D721Med (cell line): ENCODE measurements at regions not wholly inside any gene's neighbourhood (a gene's known extent, or its start where the extent isn't known, plus 50 kb on each side); places are given as distances from the start of the nearest gene placed in this dataset.

Experiments used
- DNase-seq: peaks from one replicate; pipeline ENCODE4 v3.0.0; 2011; ENCODE audit warnings: low spot score; ENCODE audit not compliant: insufficient read length
- FAIRE-seq: peaks from 2 replicates; lab custom pipeline; 2011; peaks lifted over from hg19 to GRCh38; lab: Jason Lieb, UNC
- TF ChIP-seq, protein P1 (sequence below): IDR thresholded peaks from 2 replicates; pipeline ENCODE4 v1.5.1; 2012; ENCODE audit warnings: mild to moderate bottlenecking, control low read depth; ENCODE audit not compliant: insufficient read depth; ENCODE audit errors: missing control alignments

DNA sequence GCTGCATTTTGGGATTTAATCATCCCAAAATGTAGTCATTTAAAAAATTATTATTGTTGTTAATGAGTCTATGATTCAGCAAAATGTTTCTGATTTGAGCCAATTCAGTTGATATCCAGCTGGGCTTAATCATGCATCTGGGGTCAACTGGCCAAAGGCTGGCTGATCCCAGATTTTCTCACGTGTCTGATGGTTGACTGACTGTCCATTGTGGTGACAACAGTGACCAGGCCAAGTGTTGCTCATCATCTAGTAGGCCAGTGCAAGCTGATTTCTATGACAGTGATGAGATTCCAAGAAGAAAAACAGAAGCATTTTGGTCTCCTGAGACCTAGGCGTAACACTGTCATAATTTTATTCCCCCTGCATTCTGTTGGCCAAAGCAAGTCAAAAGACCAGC, 80.1 kb upstream of the ZC3H11B start:
- no peak for DNase-seq
- no peak for FAIRE-seq
- TF ChIP-seq, protein P1, sequence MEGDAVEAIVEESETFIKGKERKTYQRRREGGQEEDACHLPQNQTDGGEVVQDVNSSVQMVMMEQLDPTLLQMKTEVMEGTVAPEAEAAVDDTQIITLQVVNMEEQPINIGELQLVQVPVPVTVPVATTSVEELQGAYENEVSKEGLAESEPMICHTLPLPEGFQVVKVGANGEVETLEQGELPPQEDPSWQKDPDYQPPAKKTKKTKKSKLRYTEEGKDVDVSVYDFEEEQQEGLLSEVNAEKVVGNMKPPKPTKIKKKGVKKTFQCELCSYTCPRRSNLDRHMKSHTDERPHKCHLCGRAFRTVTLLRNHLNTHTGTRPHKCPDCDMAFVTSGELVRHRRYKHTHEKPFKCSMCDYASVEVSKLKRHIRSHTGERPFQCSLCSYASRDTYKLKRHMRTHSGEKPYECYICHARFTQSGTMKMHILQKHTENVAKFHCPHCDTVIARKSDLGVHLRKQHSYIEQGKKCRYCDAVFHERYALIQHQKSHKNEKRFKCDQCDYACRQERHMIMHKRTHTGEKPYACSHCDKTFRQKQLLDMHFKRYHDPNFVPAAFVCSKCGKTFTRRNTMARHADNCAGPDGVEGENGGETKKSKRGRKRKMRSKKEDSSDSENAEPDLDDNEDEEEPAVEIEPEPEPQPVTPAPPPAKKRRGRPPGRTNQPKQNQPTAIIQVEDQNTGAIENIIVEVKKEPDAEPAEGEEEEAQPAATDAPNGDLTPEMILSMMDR = no peak

DNA sequence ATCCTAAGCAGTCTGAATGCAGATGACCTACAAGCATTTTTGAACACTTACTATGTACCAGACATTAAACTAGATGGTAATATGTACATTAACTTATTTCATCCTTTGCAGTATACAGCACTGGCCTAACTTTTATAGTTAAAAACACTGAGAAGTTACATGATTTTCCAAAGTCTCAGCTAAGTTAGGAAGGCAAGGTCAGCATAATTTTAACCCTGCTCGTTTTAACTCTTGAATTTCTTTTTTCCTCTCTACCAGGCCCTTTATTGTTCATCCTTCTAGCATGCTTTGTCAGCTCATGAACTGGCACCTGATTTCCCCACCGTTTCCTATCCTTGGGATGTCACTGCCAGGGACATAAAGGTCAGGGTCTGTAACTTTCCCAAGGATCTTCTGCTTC, 76.9 kb upstream of the ZC3H11B start:
- peak; percentile 48 for FAIRE-seq
- TF ChIP-seq, protein P1 = no peak
- no peak for DNase-seq

DNA sequence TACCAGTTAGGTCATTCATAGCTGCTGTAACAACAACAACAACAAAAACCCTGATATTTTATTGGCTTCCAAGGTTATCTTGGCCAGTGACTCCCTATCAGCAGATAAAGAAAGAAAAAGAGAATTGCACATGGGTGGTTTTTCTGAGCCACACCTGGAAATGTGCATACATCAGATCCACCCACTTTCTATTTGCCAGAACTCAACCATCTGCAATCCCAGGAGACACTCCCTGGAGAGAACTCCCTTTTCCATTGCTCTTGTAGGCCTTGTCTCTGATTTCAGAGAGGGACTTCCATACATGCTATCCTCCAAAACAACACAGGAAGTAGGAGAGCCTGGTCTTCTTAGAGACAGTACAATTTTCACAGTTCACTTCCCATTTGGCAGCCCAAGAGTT, 74.9 kb upstream of the ZC3H11B start:
- DNase-seq = no peak
- no peak for FAIRE-seq
- TF ChIP-seq, protein P1 = no peak

DNA sequence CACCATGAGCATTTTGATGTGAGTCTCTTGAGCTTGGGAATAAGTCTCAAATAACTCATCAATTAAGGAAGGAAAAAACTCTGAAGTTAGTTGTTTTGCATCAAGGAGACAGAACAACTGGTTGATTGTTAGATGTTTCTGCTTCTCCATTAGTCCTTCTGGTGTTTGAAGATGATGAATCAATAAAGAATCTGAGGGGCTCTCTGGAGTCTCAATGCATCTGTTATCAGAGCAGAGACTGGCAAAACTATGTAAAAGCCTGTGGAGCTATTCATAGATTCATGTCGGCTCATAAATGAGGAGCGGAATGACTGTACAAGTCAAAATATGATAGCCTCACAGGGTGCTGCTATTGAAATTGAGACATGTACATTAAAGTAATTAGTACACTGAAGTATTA, 73.3 kb upstream of the ZC3H11B start:
- no peak for DNase-seq
- no peak for FAIRE-seq
- TF ChIP-seq, protein P1 = no peak

DNA sequence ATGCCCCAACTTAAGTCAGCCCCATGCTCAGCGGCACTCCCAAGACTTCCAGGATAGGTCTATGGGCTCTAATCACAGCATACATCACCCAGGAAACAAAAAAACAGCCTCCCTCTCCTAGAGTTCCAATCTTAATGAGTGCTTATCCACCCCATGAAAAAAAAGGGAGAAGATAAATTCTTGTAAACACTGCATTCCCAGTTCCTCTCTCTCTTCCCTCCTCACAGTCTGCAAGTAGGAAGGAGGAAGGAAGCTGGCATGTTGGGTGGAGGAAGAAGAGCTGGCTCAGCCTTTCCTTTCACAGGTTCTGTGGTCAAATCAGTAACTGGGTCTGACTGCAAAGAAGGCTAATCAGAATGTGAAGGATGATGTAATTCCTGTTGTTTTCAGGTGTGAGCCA, 69.9 kb upstream of the ZC3H11B start:
- no peak for DNase-seq
- TF ChIP-seq, protein P1 = no peak
- no peak for FAIRE-seq

DNA sequence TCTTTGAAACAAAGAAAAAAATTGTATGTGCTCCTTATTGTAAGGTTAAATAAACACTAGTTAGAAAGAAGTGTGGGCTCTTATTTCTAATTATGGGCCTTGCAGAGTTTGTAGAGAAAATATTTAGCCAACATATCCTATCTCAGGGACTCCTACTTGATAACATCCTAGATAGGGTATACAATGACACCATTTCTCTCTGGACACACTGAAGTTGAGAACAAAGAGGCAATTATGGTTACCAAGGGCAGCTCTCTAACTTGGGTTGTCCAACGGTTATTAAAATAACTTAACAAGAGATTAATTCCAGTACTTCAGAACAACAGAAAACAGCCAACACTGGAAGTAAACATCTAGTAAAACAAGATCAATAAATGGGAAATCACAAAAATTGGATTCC, 69.0 kb upstream of the ZC3H11B start:
- FAIRE-seq (no peak), DNase-seq (no peak)
- TF ChIP-seq, protein P1 = no peak

DNA sequence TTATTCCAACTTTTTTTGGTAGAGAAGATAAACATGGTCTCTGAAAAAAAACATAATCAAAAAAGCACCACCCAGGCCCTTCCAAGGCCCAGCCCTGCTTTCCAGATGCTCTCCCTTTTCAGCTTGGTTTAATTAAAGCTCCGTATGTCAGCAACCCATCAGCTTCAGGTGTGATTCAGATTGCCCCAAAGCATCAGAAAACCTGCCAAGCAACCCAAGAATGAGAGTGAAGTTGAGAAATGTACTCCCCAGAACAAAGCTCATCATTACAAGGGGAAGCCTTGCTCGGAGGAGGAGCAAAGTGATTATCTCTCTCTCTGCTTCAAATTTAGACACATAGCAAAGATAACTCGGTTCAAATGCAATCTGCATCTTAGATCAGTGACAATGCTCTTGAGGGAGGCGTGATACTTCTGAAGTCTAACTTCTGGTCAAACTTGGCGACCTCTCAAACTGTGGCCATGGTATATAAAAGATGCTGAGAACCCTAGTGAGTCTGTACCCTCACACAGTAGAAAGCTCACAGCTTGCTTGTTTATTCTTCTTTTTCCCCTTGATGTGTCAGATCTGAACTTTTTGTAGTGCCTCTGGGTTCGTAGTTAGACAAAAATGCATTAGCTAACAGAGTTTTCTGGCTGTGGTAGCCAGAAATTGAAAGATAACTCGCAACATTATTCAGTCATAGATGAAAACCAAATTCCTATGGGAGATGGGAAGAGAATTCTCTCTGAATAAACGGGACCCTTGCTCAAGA, 63.3 kb upstream of the ZC3H11B start:
- TF ChIP-seq, protein P1 = no peak
- no peak for FAIRE-seq
- DNase-seq = no peak
